HG03196 (cell line): ENCODE measurements at regions not wholly inside any gene's neighbourhood (a gene's known extent, or its start where the extent isn't known, plus 50 kb on each side); places are given as distances from the start of the nearest gene placed in this dataset.
"Not testable (repeated sequence)": the region's sequence is repeated elsewhere in the genome, so short reads cannot be mapped to it uniquely, and the experiment has no call there.

Source experiments
- ATAC-seq: cut with Tn5 transposase; IDR thresholded peaks from one replicate; pipeline ENCODE4 v1.9.1; 2021; ENCODE audit not compliant: unreplicated experiment

- ATAC-seq, result no peak
These were observed 325.9 kb upstream of the TNC start for GRCh38 chr9:115443890-115444289.

DNA sequence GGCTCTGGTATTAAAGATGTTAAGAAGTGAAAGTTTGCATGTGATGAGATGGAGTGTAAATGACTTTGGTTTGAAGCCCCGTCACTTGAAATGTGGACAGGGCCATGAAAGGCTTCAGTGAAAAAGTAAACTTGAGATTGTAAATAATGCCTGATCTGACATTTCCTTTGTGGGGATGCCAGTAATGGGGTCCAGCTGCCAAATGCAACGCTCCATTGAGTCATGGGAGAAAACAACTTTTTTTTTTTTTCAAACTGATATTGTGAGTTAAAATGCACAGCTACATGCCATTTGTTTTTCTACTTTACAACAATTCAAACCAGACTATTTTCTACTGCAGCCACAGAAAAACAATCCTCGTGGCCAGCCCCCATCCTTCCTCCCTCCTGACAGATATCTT, 327.0 kb upstream of the TNC start:
- no peak for ATAC-seq

- ATAC-seq, result no peak
These were observed 327.7 kb upstream of the TNC start for GRCh38 chr9:115445655-115446054.

DNA sequence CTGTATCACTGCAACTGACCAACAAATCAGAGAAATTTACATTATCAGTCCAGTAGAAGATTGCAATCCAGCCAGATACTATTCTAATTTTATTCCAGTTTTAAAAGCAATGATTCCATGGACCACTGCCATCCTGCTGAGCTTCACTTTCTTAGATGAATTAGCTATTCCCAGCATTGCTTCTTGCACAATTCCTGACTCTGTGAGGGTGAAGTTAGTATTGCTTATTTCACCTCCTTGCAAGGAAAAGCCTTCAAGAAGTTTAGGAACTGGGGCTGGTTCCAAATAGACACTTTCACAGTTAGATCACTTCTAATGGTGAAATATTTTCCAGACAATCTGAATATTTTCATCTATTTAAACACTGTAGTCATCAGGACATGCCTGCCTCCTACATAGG, 338.6 kb upstream of the TNC start:
- ATAC-seq, result no peak

- ATAC-seq, result no peak
These were observed 343.3 kb upstream of the TNC start for GRCh38 chr9:115461280-115461679.

DNA sequence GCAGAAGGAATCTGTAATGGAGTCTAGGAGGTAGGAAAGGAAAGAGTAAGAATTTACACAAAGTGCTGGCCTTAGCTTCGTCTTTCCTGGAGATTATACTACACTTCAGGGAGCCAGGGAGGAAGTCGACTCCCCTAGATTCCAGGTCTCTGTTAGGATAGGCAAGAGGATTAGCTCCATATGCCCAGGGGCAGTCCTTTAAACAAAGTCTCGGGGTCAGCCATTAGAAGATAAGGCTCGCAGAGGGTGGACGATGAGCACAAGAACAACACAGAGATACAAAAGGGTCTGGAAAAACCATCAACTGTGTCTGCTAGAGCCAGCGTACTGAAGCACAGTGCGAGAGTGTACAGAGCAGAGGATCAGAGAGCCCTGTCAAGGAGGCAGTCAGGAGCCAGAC, 344.7 kb upstream of the TNC start:
- no peak for ATAC-seq

GRCh38 chr9:115466756-115467155, 348.8 kb upstream of the TNC start:
- ATAC-seq, result no peak

DNA sequence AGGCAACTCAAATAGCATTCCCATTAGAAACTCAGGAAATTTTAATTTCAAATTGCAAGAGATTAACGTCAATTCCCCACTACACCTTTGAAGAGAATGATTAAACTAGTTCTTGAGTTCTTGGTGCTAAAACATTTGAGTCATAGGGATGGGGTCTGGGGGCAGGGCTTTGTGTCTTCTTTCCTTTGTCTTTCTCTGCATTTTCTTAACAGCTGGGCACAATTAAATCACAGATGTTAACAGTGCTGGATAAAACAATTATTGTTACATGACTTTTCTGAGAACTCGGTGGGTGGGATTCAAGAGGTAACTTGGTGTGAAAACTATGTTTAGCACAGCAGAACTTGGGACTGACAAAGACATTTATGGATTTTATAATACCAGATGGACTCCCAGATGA, 351.9 kb upstream of the TNC start:
- ATAC-seq, result no peak

DNA sequence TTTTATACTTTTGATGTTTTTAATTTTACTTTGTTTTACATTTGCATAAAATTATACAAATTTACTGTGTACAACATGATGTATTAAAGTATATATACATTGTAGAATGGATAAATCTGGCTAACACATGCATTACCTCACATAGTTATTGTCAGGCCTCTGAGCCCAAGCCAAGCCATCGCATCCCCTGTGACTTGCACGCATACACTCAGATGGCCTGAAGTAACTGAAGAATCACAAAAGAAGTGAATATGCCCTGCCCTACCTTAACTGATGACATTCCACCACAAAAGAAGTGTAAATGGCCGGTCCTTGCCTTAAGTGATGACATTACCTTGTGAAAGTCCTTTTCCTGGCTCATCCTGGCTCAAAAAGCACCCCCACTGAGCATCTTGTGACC, 355.1 kb upstream of the TNC start:
- not testable (repeated sequence) for ATAC-seq

- no peak for ATAC-seq
These were observed 363.8 kb upstream of the TNC start for GRCh38 chr9:115481769-115482168.

GRCh38 chr9:115482747-115483146, 364.8 kb upstream of the TNC start:
- no peak for ATAC-seq

DNA sequence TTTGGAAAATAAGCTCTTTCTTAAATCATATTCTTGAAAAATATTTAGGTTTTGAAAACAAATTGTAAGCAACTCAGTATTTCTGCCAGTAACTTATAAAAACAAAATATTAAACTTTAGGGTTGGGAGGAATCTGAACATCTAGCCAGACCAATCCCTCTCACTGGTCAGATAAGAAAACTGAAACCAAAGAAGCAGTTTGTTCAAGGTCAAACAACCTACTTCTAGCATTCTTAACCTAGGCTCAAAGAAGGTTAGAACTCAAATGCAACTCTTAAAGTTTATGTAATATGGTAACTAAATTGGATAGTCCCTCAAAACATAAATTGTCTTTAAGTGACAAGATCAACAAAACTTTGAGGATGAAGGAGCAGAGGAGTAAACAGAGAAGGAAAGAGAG, 374.9 kb upstream of the TNC start:
- ATAC-seq, result no peak

DNA sequence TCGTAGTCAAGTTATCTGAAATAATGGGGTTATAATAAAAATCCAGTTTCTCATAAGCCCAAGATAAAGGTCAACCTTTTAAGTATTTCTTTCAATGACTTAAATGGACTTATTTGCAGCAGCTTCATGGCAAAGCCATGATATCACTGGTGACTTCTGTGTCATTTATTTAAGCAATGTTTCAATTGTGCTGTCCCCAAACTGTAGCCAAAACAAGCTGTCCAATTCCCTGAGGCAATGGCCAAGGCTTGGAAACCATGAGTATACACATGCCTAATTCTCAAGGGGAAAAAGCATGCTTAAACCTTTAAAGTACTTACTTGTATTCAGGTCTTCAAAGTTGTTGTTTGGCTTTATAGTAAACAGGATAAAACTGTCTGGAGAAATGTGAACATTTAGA, 376.4 kb upstream of the TNC start:
- no peak for ATAC-seq

DNA sequence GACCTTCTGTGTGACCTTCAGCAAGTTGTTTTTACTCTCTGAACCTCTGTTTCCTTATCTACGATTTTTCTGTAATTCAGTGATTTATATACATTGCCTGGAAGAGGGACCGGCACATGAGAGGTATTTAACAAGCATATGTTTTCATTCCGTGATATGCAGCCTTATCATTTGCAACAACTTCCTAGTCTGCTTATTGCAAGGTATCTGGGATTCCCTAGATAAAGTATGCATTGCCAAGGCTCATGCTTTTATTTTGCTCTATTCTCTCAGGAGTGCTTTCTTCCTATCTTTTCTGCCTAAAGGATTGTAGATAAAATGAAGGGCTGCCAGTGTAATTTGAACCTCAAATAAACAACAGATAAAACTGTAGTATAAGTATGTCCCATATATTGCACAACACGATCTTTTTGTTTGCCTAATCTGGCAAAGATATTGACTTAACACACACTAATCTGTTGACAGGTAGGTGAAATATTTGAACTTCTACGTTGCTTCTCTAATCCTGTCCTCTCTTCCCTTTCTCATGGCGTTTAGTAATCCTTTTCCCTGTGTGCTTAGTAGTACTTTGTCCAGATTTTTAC, 377.2 kb upstream of the TNC start:
- no peak for ATAC-seq

GRCh38 chr9:115495836-115496235, 377.9 kb upstream of the TNC start:
- no peak for ATAC-seq

- no peak for ATAC-seq
These were observed 380.3 kb upstream of the TNC start for GRCh38 chr9:115498303-115498702.

DNA sequence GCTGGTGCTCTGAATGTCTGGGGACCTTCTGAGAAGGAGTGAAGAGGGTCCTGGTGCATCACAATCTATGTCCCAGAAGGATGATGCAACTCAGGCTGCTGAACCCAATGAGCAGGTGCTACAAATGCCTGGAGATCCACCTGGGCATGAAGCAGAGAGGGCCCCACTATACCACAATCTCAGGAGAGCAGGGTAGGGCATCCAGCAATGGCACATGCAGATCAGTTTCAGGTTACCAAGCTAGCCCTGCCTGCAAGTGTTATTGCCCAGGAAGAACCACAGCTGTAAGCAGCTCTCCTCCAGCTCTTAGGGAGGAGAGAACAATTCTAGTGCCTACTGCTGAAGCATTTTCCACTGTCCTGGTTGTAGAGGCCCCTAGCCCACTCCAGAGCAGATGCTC, 389.2 kb upstream of the TNC start:
- no peak for ATAC-seq

- no peak for ATAC-seq
These were observed 395.2 kb upstream of the TNC start for GRCh38 chr9:115513148-115513547.

GRCh38 chr9:115514454-115514853, 396.5 kb upstream of the TNC start:
- no peak for ATAC-seq

- ATAC-seq, result no peak
These were observed 399.5 kb upstream of the TNC start for GRCh38 chr9:115517335-115518075.

- ATAC-seq, result no peak
These were observed 402.7 kb upstream of the TNC start for GRCh38 chr9:115520646-115521045.

GRCh38 chr9:115522912-115523311, 405.0 kb upstream of the TNC start:
- no peak for ATAC-seq

DNA sequence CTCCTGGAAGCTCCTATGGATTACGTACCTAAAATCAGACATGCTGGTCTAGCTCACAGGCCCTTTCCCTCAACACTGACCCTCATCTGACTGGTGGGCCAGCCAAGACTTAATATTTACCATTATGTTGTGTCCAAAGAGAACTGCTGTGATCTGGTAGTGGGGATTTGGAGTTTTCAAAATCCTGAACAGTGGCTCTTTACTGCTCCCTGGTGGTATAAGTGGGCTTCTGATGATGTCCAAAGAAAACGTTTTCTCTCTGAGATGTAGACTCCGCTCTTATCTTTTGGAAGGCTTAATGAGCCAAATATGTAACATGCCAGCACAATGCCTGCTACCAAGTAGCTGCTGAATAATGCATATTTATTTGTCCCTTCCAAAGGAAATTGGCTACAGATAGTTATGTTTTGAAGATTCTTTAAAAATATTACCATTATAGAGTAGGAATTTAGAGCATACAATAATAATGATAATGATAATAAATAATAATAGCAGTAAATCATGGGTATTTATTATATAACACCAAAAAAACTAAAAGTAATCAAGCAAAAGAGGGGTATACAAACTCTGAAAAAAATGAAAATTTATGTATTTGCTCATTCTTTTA, 406.6 kb upstream of the TNC start:
- ATAC-seq, result peak; percentile 53
